ENCODE measurements at regions not wholly inside any gene's neighbourhood (a gene's known extent, or its start where the extent isn't known, plus 50 kb on each side); places are given as distances from the start of the nearest gene placed in this dataset.

DNA sequence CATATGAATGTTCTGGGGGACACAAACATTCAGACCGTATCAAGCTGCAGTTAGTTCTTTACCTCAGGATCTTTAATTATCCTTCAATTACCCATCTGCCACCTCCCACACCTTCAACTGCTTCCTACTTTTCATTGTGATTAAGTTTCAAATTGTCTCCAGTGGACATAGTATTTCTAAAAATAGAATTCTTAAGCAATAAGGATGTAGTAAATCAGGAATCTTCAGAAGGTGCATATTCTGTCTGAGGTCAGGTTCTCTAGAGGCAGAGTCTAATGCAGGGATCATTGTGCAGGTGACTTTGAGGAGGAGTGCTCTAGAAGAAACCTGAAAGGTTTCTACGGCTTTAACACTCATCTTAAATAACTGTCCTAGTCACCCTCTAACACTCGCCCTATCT lies 102.6 kb upstream of the PPP2R5A start:
- no peak for DNase-seq (ENCODE audit: low read depth in 1 of 2, low spot score in 1 of 2)
- Histone ChIP-seq H3K27me3 (no peaks in the 10 kb centered on the region), H3K36me3 (no peaks in the 10 kb centered on the region), H3K4me1 (ENCODE audit: low read depth) (no peaks in the 10 kb centered on the region), H3K27ac (no peak overlapping the region), H3K9me3 (ENCODE audit: low read depth) (no peaks in the 10 kb centered on the region), H3K4me3 (no peak overlapping the region)
- TF ChIP-seq CTCF (IDR thresholded peaks at IDR 0.05; ENCODE audit: low read depth, low read length) = no peak

GRCh38 chr1:212186427-212187207 lies 98.6 kb upstream of the PPP2R5A start:
- DNase-seq (ENCODE audit: low read depth in 1 of 2, low spot score in 1 of 2) = peak in 1 of 2 donors; percentile 24
- H3K27me3 ChIP-seq = no peaks in the 10 kb centered on the region
- no peak overlapping the region for H3K27ac ChIP-seq
- TF ChIP-seq CTCF (IDR thresholded peaks at IDR 0.05; ENCODE audit: low read depth, low read length) = no peak
- no peaks in the 10 kb centered on the region for H3K4me1 ChIP-seq (ENCODE audit: low read depth)
- no peaks in the 10 kb centered on the region for H3K36me3 ChIP-seq
- no peaks in the 10 kb centered on the region for H3K9me3 ChIP-seq (ENCODE audit: low read depth)
- no peak overlapping the region for H3K4me3 ChIP-seq

GRCh38 chr1:212188599-212189351 lies 96.4 kb upstream of the PPP2R5A start:
- DNase-seq (ENCODE audit: low read depth in 1 of 2, low spot score in 1 of 2) = no peak
- TF ChIP-seq CTCF (IDR thresholded peaks at IDR 0.05; ENCODE audit: low read depth, low read length) = no peak
- H3K4me1 ChIP-seq (ENCODE audit: low read depth) = no peaks in the 10 kb centered on the region
- H3K9me3 ChIP-seq (ENCODE audit: low read depth) = no peaks in the 10 kb centered on the region
- no peak overlapping the region for H3K4me3 ChIP-seq
- H3K27ac ChIP-seq = no peak overlapping the region
- H3K27me3 ChIP-seq = no peaks in the 10 kb centered on the region
- no peaks in the 10 kb centered on the region for H3K36me3 ChIP-seq

DNA sequence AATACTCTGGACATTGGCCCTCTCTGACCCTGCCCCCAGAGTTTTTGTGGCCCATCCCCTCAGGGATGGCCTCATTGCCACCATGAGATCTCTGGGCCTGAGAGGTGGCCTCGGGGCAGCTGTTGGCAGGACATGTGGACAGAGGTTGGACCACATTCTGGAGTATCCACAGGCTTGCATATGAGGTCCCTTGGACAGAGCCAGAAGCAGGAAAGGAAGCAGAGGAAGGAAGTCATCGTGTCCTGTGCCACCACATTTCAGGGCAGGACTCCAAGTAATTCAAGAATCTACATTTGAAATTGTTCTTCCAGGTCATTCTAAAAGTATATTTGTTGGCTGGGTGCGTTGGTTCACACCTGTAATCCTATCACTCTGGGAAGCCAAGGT lies 95.9 kb upstream of the PPP2R5A start:
- no peak for DNase-seq (ENCODE audit: low read depth in 1 of 2, low spot score in 1 of 2)
- Histone ChIP-seq H3K4me3 (no peak overlapping the region), H3K27me3 (no peaks in the 10 kb centered on the region), H3K27ac (no peak overlapping the region), H3K4me1 (ENCODE audit: low read depth) (no peaks in the 10 kb centered on the region), H3K36me3 (no peaks in the 10 kb centered on the region), H3K9me3 (ENCODE audit: low read depth) (no peaks in the 10 kb centered on the region)
- TF ChIP-seq CTCF (IDR thresholded peaks at IDR 0.05; ENCODE audit: low read depth, low read length) = no peak

- no peak overlapping the region for H3K4me3 ChIP-seq
- no peaks in the 10 kb centered on the region for H3K4me1 ChIP-seq (ENCODE audit: low read depth)
- DNase-seq (ENCODE audit: low read depth in 1 of 2, low spot score in 1 of 2) = no peak
- TF ChIP-seq CTCF (IDR thresholded peaks at IDR 0.05; ENCODE audit: low read depth, low read length) = no peak
- no peaks in the 10 kb centered on the region for H3K36me3 ChIP-seq
- H3K9me3 ChIP-seq (ENCODE audit: low read depth) = no peaks in the 10 kb centered on the region
- no peak overlapping the region for H3K27ac ChIP-seq
- H3K27me3 ChIP-seq = no peaks in the 10 kb centered on the region
Measured at GRCh38 chr1:212190169-212190568, 95.0 kb upstream of the PPP2R5A start.

All from cardiac muscle cell (in vitro differentiated cells and primary cell).